Body of pancreas (tissue), 4 donors: ENCODE measurements at regions not wholly inside any gene's neighbourhood (a gene's known extent, or its start where the extent isn't known, plus 50 kb on each side); places are given as distances from the start of the nearest gene placed in this dataset.

Source experiments
- POLR2A ChIP-seq, 3 donors: fragments of 450-650 bp; IDR thresholded peaks; one replicate each; pipeline ENCODE4 v1.6.1; 2016; ENCODE audit warnings: antibody characterized with exemption in 3 of 3, mild to moderate bottlenecking in 2 of 3
- TF ChIP-seq, protein P1 (sequence below), 7 experiments: fragments of 450-650 bp in 4 of 7; fragments of 200-600 bp in 3 of 7; sonication (generic) in 3 of 7; IDR thresholded peaks; one replicate each; pipeline ENCODE4 v1.5.1; 2016 to 2019; ENCODE audit warnings: antibody characterized with exemption in 7 of 7

GRCh38 chr17:15123593-15124263 lies 141.4 kb downstream of the PMP22 start:
- TF ChIP-seq, protein P1, sequence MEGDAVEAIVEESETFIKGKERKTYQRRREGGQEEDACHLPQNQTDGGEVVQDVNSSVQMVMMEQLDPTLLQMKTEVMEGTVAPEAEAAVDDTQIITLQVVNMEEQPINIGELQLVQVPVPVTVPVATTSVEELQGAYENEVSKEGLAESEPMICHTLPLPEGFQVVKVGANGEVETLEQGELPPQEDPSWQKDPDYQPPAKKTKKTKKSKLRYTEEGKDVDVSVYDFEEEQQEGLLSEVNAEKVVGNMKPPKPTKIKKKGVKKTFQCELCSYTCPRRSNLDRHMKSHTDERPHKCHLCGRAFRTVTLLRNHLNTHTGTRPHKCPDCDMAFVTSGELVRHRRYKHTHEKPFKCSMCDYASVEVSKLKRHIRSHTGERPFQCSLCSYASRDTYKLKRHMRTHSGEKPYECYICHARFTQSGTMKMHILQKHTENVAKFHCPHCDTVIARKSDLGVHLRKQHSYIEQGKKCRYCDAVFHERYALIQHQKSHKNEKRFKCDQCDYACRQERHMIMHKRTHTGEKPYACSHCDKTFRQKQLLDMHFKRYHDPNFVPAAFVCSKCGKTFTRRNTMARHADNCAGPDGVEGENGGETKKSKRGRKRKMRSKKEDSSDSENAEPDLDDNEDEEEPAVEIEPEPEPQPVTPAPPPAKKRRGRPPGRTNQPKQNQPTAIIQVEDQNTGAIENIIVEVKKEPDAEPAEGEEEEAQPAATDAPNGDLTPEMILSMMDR (IDR thresholded peaks at IDR 0.05), result no peak
- TF ChIP-seq POLR2A (IDR thresholded peaks at IDR 0.05), result no peak
